Transverse colon (tissue), 3 donors: ENCODE measurements at regions not wholly inside any gene's neighbourhood (a gene's known extent, or its start where the extent isn't known, plus 50 kb on each side); places are given as distances from the start of the nearest gene placed in this dataset.

Source experiments
- EP300 ChIP-seq: sonication (generic); formaldehyde crosslinking; IDR thresholded peaks from one replicate; pipeline ENCODE4 v1.6.1; 2017; ENCODE audit warnings: antibody characterized with exemption, low read depth
- POLR2A ChIP-seq: fragments of 450-650 bp; IDR thresholded peaks from one replicate; pipeline ENCODE4 v1.6.1; 2016; ENCODE audit warnings: antibody characterized with exemption, mild to moderate bottlenecking, moderate library complexity
- TF ChIP-seq, protein P1 (sequence below), 5 experiments: fragments of 200-600 bp in 3 of 5; fragments of 450-650 bp in 2 of 5; sonication (generic) in 3 of 5; IDR thresholded peaks; 1 replicate in 2 of 5; 2 replicates in 3 of 5; pipeline ENCODE4 v1.5.1; 2016 to 2017; ENCODE audit warnings: antibody characterized with exemption in 5 of 5, inconsistent platforms in 3 of 5, mild to moderate bottlenecking in 2 of 5, moderate library complexity in 1 of 5

- TF ChIP-seq, protein P1, sequence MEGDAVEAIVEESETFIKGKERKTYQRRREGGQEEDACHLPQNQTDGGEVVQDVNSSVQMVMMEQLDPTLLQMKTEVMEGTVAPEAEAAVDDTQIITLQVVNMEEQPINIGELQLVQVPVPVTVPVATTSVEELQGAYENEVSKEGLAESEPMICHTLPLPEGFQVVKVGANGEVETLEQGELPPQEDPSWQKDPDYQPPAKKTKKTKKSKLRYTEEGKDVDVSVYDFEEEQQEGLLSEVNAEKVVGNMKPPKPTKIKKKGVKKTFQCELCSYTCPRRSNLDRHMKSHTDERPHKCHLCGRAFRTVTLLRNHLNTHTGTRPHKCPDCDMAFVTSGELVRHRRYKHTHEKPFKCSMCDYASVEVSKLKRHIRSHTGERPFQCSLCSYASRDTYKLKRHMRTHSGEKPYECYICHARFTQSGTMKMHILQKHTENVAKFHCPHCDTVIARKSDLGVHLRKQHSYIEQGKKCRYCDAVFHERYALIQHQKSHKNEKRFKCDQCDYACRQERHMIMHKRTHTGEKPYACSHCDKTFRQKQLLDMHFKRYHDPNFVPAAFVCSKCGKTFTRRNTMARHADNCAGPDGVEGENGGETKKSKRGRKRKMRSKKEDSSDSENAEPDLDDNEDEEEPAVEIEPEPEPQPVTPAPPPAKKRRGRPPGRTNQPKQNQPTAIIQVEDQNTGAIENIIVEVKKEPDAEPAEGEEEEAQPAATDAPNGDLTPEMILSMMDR (IDR thresholded peaks at IDR 0.05), result no peak
- TF ChIP-seq EP300, result no peak
- no peak for TF ChIP-seq POLR2A
Observed at GRCh38 chr6:21529431-21529830, 64.1 kb upstream of the SOX4 start.
